Fibroblast of skin of scalp (primary cell): ENCODE measurements at regions not wholly inside any gene's neighbourhood (a gene's known extent, or its start where the extent isn't known, plus 50 kb on each side); places are given as distances from the start of the nearest gene placed in this dataset.
"Not testable (repeated sequence)": the region's sequence is repeated elsewhere in the genome, so short reads cannot be mapped to it uniquely, and the experiment has no call there.

Source experiments
- DNase-seq: peaks from one replicate; pipeline ENCODE4 v3.0.0-alpha.2; 2013

DNA sequence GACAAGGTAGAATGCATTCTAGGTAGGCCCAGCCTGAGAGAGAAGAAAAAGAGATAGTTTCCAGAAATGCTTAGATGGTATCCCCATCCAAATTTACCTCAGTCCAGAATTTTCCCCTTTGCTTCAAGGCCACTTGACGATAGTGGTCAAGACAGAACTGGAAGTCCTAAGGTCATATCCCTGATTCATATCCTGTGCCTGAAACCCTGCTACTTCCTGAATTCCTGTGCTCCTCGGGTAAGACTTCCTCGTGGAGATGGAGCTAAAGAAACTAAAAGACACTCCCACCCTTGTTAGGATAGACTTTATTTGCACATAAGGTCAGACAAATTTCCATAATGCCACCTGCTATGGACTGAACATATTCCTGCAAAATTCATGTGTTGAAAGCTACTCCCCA is 175.9 kb downstream of the EVX1 start:
- no peak for DNase-seq

DNA sequence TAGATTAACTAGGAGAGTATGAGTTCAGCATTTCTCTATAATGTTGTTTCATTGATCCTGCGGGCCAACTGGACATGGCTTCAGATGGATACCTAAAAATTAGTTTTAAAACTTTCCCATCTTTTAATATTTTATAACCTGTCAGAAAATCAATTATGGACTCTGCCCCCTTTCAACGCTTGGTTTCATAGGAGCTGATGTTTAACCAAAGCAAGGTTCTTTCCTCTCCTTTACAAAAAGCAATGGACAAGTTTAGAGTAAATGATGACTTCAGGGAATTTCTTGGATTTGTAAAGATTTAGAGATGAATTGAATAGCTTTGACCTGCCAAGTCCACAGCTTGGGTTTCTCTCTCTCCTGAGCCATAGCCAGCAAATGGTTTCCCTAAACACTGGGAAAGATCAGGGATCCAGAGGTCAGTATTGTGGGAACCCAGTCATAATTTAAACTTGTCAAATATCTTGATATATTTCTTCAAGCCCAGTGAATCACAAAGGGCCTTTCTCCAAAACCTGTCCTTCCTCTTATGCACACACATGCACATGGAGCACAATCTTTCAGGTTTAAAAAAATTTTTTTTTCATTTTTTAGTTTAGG is 177.1 kb downstream of the EVX1 start:
- DNase-seq, result no peak

GRCh38 chr7:27420702-27421101 is 178.1 kb downstream of the EVX1 start:
- no peak for DNase-seq

GRCh38 chr7:27423290-27423689 is 180.7 kb downstream of the EVX1 start:
- DNase-seq, result no peak

DNA sequence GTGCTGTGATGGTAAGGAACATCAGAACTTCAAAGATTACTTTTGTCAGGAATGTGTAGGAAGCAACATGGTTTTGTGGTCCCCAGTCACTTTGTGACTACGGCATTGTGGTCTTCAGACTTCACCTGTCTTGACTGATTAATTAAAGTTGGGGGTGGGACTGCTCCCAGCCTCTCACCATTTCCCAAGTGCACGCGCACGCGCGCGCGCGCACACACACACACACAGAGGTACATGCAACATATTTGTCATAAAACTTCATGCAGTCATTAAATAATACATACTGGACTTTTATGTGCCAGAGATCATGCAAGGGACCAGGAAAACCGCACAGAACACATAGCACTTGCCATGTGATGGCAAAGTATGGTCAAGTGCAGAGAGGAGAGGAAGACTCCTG is 181.2 kb downstream of the EVX1 start:
- no peak for DNase-seq

GRCh38 chr7:27424231-27424630 is 181.6 kb downstream of the EVX1 start:
- DNase-seq, result no peak

DNA sequence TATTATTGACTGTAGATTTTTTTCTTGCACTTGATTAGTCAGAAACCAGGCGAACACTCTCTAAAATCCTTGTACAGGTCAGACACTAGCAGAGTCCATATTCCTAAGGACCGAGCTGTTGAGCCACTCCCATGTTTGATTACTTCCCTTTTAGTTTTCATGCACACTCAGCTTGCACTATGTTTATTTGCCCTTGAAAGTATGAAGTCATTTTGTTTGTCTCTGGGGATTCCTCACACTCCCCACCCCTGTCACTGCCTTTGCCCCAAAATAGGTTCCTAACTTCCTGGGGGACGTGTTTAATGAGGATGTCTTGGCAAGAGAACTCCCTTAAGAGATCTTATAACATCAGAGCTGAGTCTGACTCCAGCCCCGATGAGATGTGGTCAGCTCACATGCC is 182.1 kb downstream of the EVX1 start:
- DNase-seq, result no peak

- no peak for DNase-seq
Observed at GRCh38 chr7:27427416-27427815, 184.8 kb downstream of the EVX1 start.

DNA sequence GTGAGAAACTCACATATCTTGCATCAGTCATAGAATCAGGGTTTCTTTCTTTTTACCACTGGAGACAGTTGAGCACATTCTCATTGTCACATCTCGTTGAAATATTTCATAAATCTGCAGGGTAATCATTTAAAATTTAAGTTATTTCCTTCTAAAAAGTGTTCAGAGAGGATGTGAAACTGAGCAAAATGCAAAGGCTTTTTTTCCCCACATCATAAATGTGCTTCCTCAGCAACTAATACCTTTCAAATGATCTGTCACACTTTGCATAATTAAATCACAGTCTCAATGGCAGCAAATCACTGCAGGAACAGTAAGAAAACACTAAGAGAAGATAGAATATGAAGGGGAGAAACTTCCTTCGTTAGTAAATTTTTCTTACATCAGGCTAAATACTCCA is 187.5 kb downstream of the EVX1 start:
- DNase-seq, result no peak

- DNase-seq, result no peak
Observed at GRCh38 chr7:27431465-27431864, 188.9 kb downstream of the EVX1 start.

GRCh38 chr7:27433581-27433980 is 191.0 kb downstream of the EVX1 start:
- DNase-seq, result no peak

DNA sequence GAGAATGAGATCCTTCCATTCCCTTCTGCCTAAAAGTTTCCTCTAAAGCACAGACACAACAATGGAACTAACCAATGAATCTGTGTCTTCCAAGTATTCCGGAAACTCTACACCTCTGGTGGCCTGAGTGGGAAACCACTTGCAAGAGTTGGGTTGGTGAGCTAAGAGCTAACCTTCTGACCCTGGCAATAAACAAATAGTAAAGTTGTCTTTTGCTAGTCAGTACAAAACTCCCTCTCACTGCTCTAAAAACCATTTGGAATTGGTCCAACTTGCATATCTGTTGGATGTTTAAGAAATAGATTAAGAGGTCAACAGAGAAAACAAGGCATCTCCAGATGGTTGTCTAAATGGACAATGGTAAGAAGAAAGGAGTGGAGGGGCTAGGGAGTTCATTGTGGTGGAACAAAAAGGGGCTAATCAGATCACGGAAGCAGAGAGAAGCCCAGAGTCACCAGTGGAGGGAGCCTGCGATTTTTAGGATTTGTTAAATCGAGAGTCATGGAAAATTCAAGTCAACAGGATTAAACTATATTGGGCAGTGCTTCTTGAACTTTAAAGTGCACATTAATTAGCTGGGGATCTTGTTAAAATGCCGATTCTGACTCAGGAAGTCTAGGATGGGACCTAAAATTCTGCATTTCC is 192.3 kb downstream of the EVX1 start:
- DNase-seq, result no peak

GRCh38 chr7:27435461-27435860 is 192.9 kb downstream of the EVX1 start:
- no peak for DNase-seq

DNA sequence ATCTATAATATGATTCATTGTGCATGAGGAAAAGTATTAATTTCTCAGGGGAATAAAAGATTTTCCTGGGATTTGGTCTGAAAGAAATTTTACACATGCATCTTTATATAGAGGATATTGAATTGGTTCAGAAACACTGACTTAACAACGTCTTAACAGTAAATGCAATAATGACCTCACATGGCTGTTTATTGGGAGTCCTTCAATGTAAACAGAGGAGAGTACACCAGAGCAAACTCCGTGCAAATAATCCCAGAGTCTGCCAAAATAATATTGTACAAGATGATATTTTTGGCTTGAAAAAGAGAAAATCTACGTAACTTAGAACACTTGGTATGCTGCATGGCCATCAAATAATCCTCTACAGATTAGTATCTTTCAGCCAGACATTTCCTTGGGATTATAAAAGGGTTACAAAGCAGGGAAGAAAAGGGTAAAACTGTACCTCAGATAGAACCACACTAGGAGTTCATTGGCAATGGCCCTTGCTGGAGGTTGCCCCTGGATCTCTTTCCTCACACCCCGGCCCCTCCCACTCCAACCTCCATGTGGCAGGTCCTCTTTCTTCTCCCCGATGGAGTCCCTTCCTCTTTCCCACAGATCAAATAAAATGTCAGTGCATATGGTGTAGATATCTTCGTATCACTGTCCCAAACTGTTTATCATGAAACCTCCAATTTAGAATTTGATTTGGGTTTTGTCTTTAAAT is 196.4 kb downstream of the EVX1 start:
- DNase-seq, result no peak

GRCh38 chr7:27442455-27442854 is 199.9 kb downstream of the EVX1 start:
- peak; percentile 28 for DNase-seq

DNA sequence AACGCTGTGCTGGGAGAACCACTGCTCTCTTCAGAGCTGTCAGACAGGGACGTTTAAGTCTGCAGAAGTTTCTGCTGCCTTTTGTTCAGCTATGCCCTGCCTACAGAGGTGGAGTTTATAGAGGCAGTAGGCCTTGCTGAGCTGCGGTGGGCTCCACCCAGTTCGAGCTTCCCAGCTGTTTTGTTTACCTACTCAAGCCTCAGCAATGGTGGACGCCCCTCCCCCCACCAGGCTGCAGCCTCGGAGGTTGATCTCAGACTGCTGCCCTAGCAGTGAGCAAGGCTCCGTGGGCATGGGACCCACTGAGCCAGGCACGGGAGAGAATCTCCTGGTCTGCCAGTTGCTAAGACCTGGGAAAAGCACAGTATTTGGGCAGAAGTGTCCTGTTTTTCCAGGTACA is 206.4 kb downstream of the EVX1 start:
- not testable (repeated sequence) for DNase-seq

GRCh38 chr7:27453702-27454405 is 208.8 kb downstream of the HIBADH start:
- peak; percentile 4 for DNase-seq

- DNase-seq, result not testable (repeated sequence)
Observed at GRCh38 chr7:27457120-27457519, 205.6 kb downstream of the HIBADH start.

DNA sequence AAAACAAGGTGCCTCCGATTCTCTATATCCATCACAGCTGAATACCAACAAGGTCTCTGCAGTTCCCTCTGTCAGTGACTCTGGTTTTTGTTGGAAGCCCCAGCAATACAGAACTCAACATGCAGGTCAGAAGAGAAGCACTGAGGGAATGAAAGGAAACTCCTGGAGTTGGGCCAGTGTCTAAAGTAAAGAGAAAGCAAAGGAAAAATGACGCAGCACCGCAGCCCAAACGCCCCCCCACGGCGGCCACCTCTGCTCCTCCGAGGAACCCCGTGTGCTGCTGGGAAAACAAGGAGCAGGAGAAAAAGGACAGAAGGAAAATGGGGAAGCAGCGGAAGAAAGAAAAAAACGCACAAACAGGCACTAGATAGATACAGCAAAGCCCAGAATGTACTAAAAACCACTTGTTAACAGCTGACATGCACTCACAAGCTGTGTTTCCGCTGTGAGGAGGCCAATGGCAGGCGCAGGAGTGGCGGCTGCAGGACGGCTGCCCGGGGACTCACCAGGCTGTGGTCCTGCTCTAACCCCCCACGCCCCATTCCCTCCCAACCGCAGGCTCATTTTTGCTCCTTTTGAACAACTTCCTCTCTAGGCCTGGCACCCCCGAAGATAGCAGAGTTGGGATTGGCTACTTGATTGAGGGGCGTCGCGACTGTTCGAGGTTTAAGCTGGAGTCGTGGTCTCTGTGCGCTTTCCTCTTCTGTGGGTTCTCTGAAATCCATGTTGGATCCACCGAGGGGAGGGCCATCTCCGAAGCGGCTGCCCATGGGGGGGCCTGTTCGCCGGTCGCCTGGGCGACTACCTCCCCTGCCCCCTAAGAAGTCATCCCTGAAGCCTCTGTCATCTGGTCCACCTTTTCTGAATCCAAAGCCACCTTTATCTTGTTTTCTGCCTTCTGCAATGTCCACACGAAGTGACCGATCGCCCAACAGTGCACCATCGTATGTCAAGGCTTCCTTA is 204.8 kb downstream of the HIBADH start:
- peak; percentile 21 for DNase-seq

DNA sequence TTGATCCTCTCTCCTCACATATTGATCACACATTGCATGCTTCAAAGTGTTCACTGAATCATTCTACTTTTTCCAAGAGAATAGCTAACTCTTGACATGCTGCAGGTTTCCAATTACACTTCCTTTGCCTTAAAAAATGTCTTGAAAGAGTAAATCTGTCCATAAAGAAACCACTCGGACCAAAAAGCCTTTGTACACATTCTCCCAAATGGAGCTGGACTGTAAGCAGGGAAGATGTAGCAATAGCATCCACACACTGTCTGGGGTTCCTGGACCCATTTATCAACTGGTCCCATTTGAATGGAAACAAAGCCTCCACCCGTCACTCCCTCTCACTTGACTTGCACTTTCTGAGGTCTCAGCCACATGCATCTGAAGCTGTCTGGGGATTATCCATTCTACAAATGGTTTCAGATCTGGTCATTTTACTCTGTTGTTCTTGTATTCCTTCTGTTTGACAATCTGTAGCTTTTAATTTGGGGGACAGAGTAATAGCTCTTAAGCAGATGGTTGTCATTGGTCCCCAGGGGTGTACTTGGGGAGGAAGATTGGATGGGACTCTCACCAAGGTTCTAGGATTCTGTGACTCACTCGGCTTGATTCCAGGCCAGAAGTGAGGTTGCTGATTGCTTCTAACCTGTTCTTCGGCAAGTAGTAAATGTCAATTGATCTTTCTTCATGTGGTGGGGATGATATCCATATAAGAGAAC is 203.5 kb downstream of the HIBADH start:
- peak; percentile 7 for DNase-seq

GRCh38 chr7:27459731-27460053 is 203.0 kb downstream of the HIBADH start:
- peak; percentile 11 for DNase-seq
